ENCODE measurements at regions not wholly inside any gene's neighbourhood (a gene's known extent, or its start where the extent isn't known, plus 50 kb on each side); places are given as distances from the start of the nearest gene placed in this dataset.

DNA sequence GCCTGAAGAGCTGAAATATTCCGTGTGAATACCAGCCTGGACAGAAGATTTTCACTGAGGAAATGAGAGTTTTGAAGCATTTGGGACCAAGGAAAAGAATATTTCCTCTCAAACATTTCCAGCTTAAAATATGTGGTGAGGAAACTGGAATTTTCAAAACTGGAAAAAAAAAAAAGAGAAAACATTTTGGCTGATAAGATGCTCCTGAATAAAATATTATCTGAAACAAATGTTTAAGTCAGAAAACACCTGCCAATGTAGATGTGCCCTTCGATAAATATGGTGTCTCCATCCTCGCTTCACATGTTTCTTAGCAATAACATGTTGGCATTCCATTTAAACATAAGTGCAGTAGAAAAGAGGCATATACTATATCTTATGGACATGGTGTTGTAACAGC lies 567.0 kb downstream of the PRKD1 start:
- TF ChIP-seq, protein P1, sequence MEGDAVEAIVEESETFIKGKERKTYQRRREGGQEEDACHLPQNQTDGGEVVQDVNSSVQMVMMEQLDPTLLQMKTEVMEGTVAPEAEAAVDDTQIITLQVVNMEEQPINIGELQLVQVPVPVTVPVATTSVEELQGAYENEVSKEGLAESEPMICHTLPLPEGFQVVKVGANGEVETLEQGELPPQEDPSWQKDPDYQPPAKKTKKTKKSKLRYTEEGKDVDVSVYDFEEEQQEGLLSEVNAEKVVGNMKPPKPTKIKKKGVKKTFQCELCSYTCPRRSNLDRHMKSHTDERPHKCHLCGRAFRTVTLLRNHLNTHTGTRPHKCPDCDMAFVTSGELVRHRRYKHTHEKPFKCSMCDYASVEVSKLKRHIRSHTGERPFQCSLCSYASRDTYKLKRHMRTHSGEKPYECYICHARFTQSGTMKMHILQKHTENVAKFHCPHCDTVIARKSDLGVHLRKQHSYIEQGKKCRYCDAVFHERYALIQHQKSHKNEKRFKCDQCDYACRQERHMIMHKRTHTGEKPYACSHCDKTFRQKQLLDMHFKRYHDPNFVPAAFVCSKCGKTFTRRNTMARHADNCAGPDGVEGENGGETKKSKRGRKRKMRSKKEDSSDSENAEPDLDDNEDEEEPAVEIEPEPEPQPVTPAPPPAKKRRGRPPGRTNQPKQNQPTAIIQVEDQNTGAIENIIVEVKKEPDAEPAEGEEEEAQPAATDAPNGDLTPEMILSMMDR (IDR thresholded peaks at IDR 0.05; ENCODE audit: low read depth, low read length), result no peak
- no peak for TF ChIP-seq EZH2phosphoT487 (IDR thresholded peaks at IDR 0.05; ENCODE audit: low read depth)

Data from OCI-LY3 (cell line).